Panc1 (cell line): ENCODE measurements at regions not wholly inside any gene's neighbourhood (a gene's known extent, or its start where the extent isn't known, plus 50 kb on each side); places are given as distances from the start of the nearest gene placed in this dataset.

Experiments used
- TF ChIP-seq, protein P1 (sequence below): fragments of 450-650 bp; IDR thresholded peaks from 2 replicates; pipeline ENCODE4 v1.5.1; 2017; ENCODE audit warnings: mild to moderate bottlenecking
- TF ChIP-seq, protein P2 (sequence below), 2 experiments: IDR thresholded peaks; 2 replicates each; pipeline ENCODE4 v1.6.1; 2011 to 2012; ENCODE audit warnings: low read depth in 2 of 2, control low read depth in 1 of 2, low read length in 1 of 2, mild to moderate bottlenecking in 1 of 2, moderate library complexity in 1 of 2; ENCODE audit not compliant: insufficient read depth in 1 of 2

GRCh38 chr6:48560408-48560807 is 449.4 kb upstream of the PTCHD4 start:
- TF ChIP-seq, protein P1, sequence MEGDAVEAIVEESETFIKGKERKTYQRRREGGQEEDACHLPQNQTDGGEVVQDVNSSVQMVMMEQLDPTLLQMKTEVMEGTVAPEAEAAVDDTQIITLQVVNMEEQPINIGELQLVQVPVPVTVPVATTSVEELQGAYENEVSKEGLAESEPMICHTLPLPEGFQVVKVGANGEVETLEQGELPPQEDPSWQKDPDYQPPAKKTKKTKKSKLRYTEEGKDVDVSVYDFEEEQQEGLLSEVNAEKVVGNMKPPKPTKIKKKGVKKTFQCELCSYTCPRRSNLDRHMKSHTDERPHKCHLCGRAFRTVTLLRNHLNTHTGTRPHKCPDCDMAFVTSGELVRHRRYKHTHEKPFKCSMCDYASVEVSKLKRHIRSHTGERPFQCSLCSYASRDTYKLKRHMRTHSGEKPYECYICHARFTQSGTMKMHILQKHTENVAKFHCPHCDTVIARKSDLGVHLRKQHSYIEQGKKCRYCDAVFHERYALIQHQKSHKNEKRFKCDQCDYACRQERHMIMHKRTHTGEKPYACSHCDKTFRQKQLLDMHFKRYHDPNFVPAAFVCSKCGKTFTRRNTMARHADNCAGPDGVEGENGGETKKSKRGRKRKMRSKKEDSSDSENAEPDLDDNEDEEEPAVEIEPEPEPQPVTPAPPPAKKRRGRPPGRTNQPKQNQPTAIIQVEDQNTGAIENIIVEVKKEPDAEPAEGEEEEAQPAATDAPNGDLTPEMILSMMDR, result no peak
- TF ChIP-seq, protein P2, sequence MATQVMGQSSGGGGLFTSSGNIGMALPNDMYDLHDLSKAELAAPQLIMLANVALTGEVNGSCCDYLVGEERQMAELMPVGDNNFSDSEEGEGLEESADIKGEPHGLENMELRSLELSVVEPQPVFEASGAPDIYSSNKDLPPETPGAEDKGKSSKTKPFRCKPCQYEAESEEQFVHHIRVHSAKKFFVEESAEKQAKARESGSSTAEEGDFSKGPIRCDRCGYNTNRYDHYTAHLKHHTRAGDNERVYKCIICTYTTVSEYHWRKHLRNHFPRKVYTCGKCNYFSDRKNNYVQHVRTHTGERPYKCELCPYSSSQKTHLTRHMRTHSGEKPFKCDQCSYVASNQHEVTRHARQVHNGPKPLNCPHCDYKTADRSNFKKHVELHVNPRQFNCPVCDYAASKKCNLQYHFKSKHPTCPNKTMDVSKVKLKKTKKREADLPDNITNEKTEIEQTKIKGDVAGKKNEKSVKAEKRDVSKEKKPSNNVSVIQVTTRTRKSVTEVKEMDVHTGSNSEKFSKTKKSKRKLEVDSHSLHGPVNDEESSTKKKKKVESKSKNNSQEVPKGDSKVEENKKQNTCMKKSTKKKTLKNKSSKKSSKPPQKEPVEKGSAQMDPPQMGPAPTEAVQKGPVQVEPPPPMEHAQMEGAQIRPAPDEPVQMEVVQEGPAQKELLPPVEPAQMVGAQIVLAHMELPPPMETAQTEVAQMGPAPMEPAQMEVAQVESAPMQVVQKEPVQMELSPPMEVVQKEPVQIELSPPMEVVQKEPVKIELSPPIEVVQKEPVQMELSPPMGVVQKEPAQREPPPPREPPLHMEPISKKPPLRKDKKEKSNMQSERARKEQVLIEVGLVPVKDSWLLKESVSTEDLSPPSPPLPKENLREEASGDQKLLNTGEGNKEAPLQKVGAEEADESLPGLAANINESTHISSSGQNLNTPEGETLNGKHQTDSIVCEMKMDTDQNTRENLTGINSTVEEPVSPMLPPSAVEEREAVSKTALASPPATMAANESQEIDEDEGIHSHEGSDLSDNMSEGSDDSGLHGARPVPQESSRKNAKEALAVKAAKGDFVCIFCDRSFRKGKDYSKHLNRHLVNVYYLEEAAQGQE (IDR thresholded peaks at IDR 0.05; ENCODE audit: insufficient read depth in 1 of 2, low read depth in 2 of 2, low read length in 1 of 2), result no peak
